Lower lobe of right lung (tissue), 2 donors: ENCODE measurements at regions not wholly inside any gene's neighbourhood (a gene's known extent, or its start where the extent isn't known, plus 50 kb on each side); places are given as distances from the start of the nearest gene placed in this dataset.

Source experiments
- ATAC-seq, 2 donors: fragments of 200-7000 bp; cut with Tn5 transposase; one replicate each; pipeline ENCODE4 v1.9.1; 2020 to 2022; ENCODE audit warnings: mild to moderate bottlenecking in 2 of 2, moderate library complexity in 2 of 2
- DNase-seq: peaks from one replicate; pipeline ENCODE4 v3.0.0-alpha.2; 2020
- H3K27ac ChIP-seq: fragments of 200-600 bp; one replicate; pipeline ENCODE4 v1.8.0; 2022
- H3K27me3 ChIP-seq: fragments of 200-600 bp; one replicate; pipeline ENCODE4 v1.8.0; 2022; ENCODE audit warnings: low read depth
- H3K36me3 ChIP-seq: fragments of 200-600 bp; one replicate; pipeline ENCODE4 v1.8.0; 2022; ENCODE audit warnings: mild to moderate bottlenecking
- H3K4me1 ChIP-seq: fragments of 200-600 bp; one replicate; pipeline ENCODE4 v1.8.0; 2022
- H3K4me3 ChIP-seq: fragments of 200-600 bp; one replicate; pipeline ENCODE4 v1.8.0; 2022; ENCODE audit warnings: mild to moderate bottlenecking
- H3K9me3 ChIP-seq: fragments of 200-600 bp; one replicate; pipeline ENCODE4 v1.8.0; 2022
- intact Hi-C: fragments of 100-400 bp; cut with DNase I; formaldehyde crosslinking; loops from one replicate; pipeline ENCODE4 v1.11.0; 2022
- TF ChIP-seq, protein P1 (sequence below): fragments of 200-600 bp; IDR thresholded peaks from one replicate; pipeline ENCODE4 v1.8.0; 2022; ENCODE audit warnings: antibody characterized with exemption, mild to moderate bottlenecking
- donor health status: DM: no; HTN: yes; CAD: no; lungs with severe emphysema.

DNA sequence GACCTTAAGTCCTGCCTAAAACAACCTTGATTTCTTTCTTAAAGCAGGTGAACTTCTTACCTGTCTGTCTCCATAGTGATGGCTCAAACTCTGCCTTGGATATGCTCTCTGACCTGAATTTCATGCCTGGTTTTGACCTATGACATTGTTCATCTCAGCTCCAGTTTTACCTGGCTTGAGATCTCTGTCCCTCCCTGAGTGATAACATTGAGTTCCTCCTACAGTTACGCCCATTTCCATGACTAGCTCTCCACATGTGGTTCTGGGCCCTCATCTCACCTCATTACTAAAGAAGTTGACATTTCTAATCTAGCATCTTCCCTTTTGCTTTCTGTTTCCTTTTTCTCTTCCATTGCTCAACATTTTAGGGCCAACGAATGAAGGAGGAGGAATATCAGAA, 233.1 kb downstream of the HHIPL2 start:
- H3K9me3 ChIP-seq: no peaks in the 10 kb centered on the region
- no peaks in the 10 kb centered on the region for H3K27me3 ChIP-seq
- intact Hi-C loops: no loop called here
- no peak for DNase-seq
- H3K27ac ChIP-seq: no peak overlapping the region
- no peaks in the 10 kb centered on the region for H3K4me1 ChIP-seq
- TF ChIP-seq, protein P1, sequence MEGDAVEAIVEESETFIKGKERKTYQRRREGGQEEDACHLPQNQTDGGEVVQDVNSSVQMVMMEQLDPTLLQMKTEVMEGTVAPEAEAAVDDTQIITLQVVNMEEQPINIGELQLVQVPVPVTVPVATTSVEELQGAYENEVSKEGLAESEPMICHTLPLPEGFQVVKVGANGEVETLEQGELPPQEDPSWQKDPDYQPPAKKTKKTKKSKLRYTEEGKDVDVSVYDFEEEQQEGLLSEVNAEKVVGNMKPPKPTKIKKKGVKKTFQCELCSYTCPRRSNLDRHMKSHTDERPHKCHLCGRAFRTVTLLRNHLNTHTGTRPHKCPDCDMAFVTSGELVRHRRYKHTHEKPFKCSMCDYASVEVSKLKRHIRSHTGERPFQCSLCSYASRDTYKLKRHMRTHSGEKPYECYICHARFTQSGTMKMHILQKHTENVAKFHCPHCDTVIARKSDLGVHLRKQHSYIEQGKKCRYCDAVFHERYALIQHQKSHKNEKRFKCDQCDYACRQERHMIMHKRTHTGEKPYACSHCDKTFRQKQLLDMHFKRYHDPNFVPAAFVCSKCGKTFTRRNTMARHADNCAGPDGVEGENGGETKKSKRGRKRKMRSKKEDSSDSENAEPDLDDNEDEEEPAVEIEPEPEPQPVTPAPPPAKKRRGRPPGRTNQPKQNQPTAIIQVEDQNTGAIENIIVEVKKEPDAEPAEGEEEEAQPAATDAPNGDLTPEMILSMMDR: no peak
- no peaks in the 10 kb centered on the region for H3K36me3 ChIP-seq
- no peak for ATAC-seq
- no peak overlapping the region for H3K4me3 ChIP-seq

DNA sequence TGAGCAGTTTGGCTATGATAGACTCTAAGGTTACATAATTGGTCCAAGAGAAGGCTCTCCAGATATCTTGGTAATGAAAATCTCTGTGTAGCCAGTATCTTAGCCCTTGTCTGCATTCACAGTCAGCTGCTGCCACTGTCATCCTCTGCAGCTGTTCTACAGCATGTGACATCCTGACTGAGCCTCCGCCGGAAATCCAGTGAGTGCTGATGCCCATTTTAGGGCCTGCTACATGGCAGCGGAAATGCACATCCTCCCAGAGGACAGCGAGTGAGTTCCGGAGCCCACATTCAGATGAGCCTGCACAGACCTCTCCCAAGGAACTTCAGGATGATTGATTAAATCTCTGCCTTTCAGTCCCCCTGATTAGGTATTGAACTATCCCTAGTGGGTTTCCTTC, 237.1 kb downstream of the HHIPL2 start:
- intact Hi-C loops: no loop called here
- DNase-seq (no peak), ATAC-seq (no peak)
- TF ChIP-seq, protein P1: no peak
- Histone ChIP-seq H3K27me3 (no peaks in the 10 kb centered on the region), H3K4me1 (no peaks in the 10 kb centered on the region), H3K27ac (no peak overlapping the region), H3K9me3 (no peaks in the 10 kb centered on the region), H3K36me3 (no peaks in the 10 kb centered on the region), H3K4me3 (no peak overlapping the region)

DNA sequence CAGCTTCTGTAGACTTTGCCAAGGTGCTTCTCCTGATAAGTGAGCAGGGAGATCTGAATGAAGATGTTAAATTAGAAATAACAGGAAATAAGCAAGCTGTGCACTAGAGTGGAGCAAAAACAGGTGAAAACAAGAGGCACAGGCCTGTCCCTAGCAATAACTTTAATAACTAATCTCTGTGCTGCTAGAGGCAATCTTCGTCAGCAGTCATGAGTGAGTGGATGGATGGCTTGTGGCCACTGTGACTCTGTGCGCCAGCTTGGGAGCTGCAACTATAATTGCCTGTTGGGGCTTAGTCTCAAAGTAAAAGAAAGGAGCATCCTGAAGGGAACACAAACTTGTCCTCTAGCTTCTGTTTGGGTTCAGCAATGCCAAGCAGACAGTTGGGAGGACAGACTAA, 240.3 kb downstream of the HHIPL2 start:
- ATAC-seq: no peak
- no peaks in the 10 kb centered on the region for H3K36me3 ChIP-seq

DNA sequence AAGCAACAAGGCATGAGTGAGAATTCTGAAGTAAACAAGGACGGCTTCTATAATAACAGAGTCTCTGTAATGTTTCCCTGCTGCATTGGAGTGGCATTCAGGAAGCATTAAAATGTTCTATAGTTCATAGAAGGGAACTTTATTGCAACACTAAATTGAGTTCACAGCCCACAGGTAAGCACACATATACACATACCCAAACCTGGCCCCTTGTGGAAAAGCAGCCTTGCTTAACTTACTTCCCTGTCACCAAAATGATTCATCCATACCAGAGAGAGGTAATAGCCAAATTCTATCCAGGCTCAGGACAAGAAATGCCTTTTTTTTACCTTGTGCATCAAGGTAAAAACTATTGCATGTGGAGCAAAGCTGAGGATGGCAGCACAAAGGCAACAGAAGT, 241.4 kb downstream of the HHIPL2 start:
- Histone ChIP-seq H3K4me1 (no peaks in the 10 kb centered on the region), H3K27ac (no peak overlapping the region), H3K36me3 (no peaks in the 10 kb centered on the region), H3K27me3 (no peaks in the 10 kb centered on the region), H3K4me3 (no peak overlapping the region), H3K9me3 (no peaks in the 10 kb centered on the region)
- intact Hi-C loops: no loop called here
- TF ChIP-seq, protein P1: no peak
- no peak for DNase-seq
- ATAC-seq: no peak

More for the DNA sequence above, 240.3 kb downstream of the HHIPL2 start:
- Histone ChIP-seq H3K4me3 (no peak overlapping the region), H3K9me3 (no peaks in the 10 kb centered on the region), H3K27ac (no peak overlapping the region), H3K27me3 (no peaks in the 10 kb centered on the region), H3K4me1 (no peaks in the 10 kb centered on the region)
- TF ChIP-seq, protein P1: no peak
- DNase-seq: no peak
- intact Hi-C loops: no loop called here

DNA sequence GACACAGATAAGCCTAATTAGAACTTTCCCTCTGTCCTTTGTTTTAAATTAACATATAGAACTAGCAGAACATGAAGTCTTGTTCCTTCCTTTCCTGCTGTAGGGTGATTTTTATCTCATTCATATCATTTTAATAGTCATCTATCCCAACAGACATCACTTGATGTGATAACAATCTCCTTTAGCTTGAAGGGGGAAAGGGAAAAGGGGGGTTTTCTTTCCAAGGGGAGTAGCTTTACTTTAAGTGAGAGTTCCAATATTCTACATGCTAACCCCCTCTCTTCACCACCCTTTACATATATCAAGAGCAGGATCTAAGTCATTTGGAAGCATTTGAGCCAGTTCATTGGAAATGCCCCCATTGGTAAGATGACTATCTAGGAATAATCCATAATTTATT, 241.9 kb downstream of the HHIPL2 start:
- no peaks in the 10 kb centered on the region for H3K27me3 ChIP-seq
- no peak overlapping the region for H3K4me3 ChIP-seq
- DNase-seq: no peak
- ATAC-seq: no peak
- H3K4me1 ChIP-seq: no peaks in the 10 kb centered on the region
- H3K27ac ChIP-seq: no peak overlapping the region
- H3K36me3 ChIP-seq: no peaks in the 10 kb centered on the region
- intact Hi-C loops: no loop called here
- H3K9me3 ChIP-seq: no peaks in the 10 kb centered on the region
- TF ChIP-seq, protein P1: no peak

DNA sequence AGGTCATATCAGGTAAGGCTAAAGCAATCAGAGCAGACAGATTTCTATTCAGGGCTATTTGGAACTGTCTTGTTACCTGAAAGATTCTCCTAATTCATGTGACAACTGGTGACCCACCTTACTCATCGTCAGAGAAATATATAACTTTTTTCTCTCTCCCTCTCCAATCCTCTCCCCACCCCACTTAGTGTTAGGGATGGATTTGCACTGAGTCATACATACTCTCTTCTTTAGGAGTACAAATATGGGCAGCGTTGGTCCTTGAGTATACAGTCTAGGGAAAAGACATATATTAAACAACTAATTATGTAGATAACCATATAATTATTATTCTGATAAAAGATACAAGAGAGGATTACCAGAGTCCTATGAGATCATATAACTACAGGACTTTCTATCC, 246.3 kb downstream of the HHIPL2 start:
- ATAC-seq: no peak
- H3K27ac ChIP-seq: no peak overlapping the region

More for the DNA sequence above, 246.3 kb downstream of the HHIPL2 start:
- TF ChIP-seq, protein P1: no peak
- Histone ChIP-seq H3K27me3 (no peaks in the 10 kb centered on the region), H3K4me3 (no peak overlapping the region), H3K9me3 (peaks cover 5% of the 10 kb centered on the region), H3K4me1 (no peaks in the 10 kb centered on the region), H3K36me3 (no peaks in the 10 kb centered on the region)
- intact Hi-C loops: no loop called here
- DNase-seq: no peak
